KMS-11 (cell line): ENCODE measurements at regions not wholly inside any gene's neighbourhood (a gene's known extent, or its start where the extent isn't known, plus 50 kb on each side); places are given as distances from the start of the nearest gene placed in this dataset.

Experiments used
- H2AFZ ChIP-seq: fragments of 200-600 bp; sonication (generic); 2 replicates; pipeline ENCODE4 v1.6.1; 2016; ENCODE audit warnings: antibody characterized with exemption, mixed run types, low read depth
- H3K27ac ChIP-seq: fragments of 200-600 bp; sonication (generic); 2 replicates; pipeline ENCODE4 v1.6.1; 2016; ENCODE audit warnings: mild to moderate bottlenecking, mixed run types
- H3K27me3 ChIP-seq: fragments of 200-600 bp; sonication (generic); 2 replicates; pipeline ENCODE4 v1.6.1; 2017; ENCODE audit warnings: mild to moderate bottlenecking, low read depth, mixed run types, moderate library complexity; ENCODE audit not compliant: insufficient read depth
- H3K36me3 ChIP-seq: fragments of 200-600 bp; sonication (generic); 2 replicates; pipeline ENCODE4 v1.6.1; 2017; ENCODE audit warnings: mild to moderate bottlenecking, mixed run types; ENCODE audit not compliant: insufficient read depth
- H3K4me1 ChIP-seq: fragments of 200-600 bp; sonication (generic); 2 replicates; pipeline ENCODE4 v1.6.1; 2016; ENCODE audit warnings: mild to moderate bottlenecking, low read depth, mixed run types; ENCODE audit not compliant: poor library complexity, severe bottlenecking
- H3K4me2 ChIP-seq: fragments of 200-600 bp; sonication (generic); 2 replicates; pipeline ENCODE4 v1.7.0; 2016; ENCODE audit warnings: mild to moderate bottlenecking, mixed run types
- H3K4me3 ChIP-seq: fragments of 200-600 bp; sonication (generic); IDR thresholded peaks from 2 replicates; pipeline ENCODE4 v1.6.1; 2017; ENCODE audit warnings: low read depth, low read length, mixed read lengths; ENCODE audit not compliant: insufficient read depth
- H3K79me2 ChIP-seq: fragments of 200-600 bp; sonication (generic); 2 replicates; pipeline ENCODE4 v1.6.1; 2016; ENCODE audit warnings: low read depth, mixed run types; ENCODE audit not compliant: insufficient read depth
- H3K9ac ChIP-seq: fragments of 200-600 bp; sonication (generic); 2 replicates; pipeline ENCODE4 v1.6.1; 2016; ENCODE audit warnings: mild to moderate bottlenecking, mixed run types
- H4K20me1 ChIP-seq: fragments of 200-600 bp; sonication (generic); 2 replicates; pipeline ENCODE4 v1.6.1; 2016; ENCODE audit warnings: mild to moderate bottlenecking, mixed run types; ENCODE audit not compliant: insufficient read depth
- CTCF ChIP-seq: fragments of 200-600 bp; sonication (generic); conservative IDR thresholded peaks from 2 replicates; pipeline ENCODE4 v1.6.1; 2017; ENCODE audit warnings: low read depth, mild to moderate bottlenecking, antibody characterized with exemption, low read length, moderate library complexity, mixed read lengths

DNA sequence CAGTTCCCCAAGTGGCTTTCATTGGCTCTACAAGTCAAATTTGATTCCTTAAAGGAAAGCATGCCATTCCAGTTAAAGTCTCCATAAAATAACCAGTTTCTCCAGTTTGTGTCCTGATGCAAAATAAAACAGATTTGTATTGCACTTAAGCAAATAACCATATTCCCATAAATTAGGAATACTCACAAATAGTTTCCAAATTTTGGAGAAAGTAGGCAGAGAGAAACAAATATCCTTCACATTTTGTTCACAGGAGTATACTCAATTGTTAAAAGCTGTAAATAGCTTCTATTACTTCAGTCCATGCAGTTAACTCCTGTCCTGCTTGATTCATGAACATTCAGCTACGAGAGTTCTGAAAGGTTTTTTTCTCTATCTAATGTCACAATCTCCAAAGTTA lies 281.4 kb upstream of the RGS17 start:
- Histone ChIP-seq H4K20me1 (no peaks in the 10 kb centered on the region), H2AFZ (no peak overlapping the region), H3K27ac (no peak overlapping the region), H3K36me3 (no peaks in the 10 kb centered on the region), H3K4me2 (no peak overlapping the region), H3K9ac (no peak overlapping the region), H3K4me1 (no peaks in the 10 kb centered on the region), H3K79me2 (no peaks in the 10 kb centered on the region), H3K27me3 (no peaks in the 10 kb centered on the region), H3K4me3 (no peak overlapping the region)
- TF ChIP-seq CTCF: no peak

DNA sequence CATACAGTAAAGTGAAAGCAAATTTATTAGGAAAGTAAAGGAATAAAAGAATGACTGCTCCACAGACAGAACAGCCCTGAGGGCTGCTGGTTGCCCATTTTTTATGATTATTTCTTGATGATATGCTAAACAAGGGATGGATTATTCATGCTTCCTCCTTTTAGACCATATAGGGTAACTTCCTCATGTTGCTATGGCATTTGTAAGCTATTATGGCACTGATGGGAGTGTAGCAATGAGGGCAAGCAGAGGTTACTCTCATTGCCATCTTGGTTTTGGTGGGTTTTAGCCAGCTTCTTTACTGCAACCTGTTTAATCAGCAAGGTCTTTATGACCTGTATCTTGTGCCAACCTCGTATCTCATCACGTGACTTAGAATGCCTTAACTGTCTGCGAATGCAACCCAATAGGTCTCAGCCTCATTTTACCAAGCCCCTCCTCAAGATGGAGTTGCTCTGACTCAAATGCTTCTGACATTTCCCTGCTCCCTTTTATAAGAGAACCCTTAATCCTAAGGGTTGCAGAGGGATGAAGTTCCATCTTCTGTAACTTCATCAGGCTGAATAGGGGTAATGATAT lies 280.1 kb upstream of the RGS17 start:
- no peak overlapping the region for H3K9ac ChIP-seq
- no peak overlapping the region for H3K4me2 ChIP-seq
- no peak overlapping the region for H2AFZ ChIP-seq
- H3K36me3 ChIP-seq: no peaks in the 10 kb centered on the region
- no peaks in the 10 kb centered on the region for H4K20me1 ChIP-seq
- H3K4me3 ChIP-seq: no peak overlapping the region
- no peak for TF ChIP-seq CTCF
- no peak overlapping the region for H3K27ac ChIP-seq
- H3K4me1 ChIP-seq: no peaks in the 10 kb centered on the region
- no peaks in the 10 kb centered on the region for H3K27me3 ChIP-seq
- no peaks in the 10 kb centered on the region for H3K79me2 ChIP-seq

DNA sequence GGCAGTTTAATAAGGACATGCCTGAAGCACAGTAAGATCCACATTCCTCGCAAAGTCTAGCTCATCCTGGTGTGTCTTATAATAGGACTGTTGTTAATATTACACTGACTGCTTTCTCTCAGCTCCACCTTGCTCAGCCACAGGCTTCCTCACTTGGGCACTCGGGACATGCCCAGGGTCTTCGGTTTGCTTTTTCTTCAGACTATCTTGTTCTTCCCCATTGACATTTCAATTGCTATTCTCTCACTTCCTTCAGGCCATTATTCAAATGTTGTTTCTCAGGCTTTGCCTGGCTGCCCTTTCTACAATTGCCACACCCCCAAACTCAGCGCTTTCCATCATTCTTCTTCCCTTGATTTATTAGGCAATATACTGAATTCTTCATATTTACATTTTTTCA lies 274.8 kb upstream of the RGS17 start:
- H3K79me2 ChIP-seq: no peaks in the 10 kb centered on the region
- TF ChIP-seq CTCF: no peak
- no peaks in the 10 kb centered on the region for H3K36me3 ChIP-seq
- H3K27ac ChIP-seq: no peak overlapping the region
- no peak overlapping the region for H2AFZ ChIP-seq
- no peak overlapping the region for H3K4me3 ChIP-seq
- H3K4me2 ChIP-seq: no peak overlapping the region
- no peaks in the 10 kb centered on the region for H3K27me3 ChIP-seq
- no peaks in the 10 kb centered on the region for H3K4me1 ChIP-seq
- H4K20me1 ChIP-seq: no peaks in the 10 kb centered on the region
- H3K9ac ChIP-seq: no peak overlapping the region

- no peaks in the 10 kb centered on the region for H3K36me3 ChIP-seq
Measured at GRCh38 chr6:153401751-153402150, 270.7 kb upstream of the RGS17 start.

More at GRCh38 chr6:153401751-153402150, 270.7 kb upstream of the RGS17 start:
- no peak overlapping the region for H3K9ac ChIP-seq
- no peak overlapping the region for H3K4me3 ChIP-seq
- H3K27me3 ChIP-seq: no peaks in the 10 kb centered on the region
- H4K20me1 ChIP-seq: no peaks in the 10 kb centered on the region
- no peak overlapping the region for H2AFZ ChIP-seq
- no peak overlapping the region for H3K27ac ChIP-seq
- no peaks in the 10 kb centered on the region for H3K4me1 ChIP-seq
- no peak for TF ChIP-seq CTCF
- H3K4me2 ChIP-seq: no peak overlapping the region
- H3K79me2 ChIP-seq: no peaks in the 10 kb centered on the region
